Activated T-helper 2 cell treated with anti-CD3 and anti-CD28 coated beads, Interferon-gamma antibody, Interleukin-2, Interleukin-4, amounts not matched to agents 10 μg/mL and 5 μg/mL and 100 μg/mL, durations not matched to agents 14 hours and 24 hours and 36 hours (primary cell): ENCODE measurements at regions not wholly inside any gene's neighbourhood (a gene's known extent, or its start where the extent isn't known, plus 50 kb on each side); places are given as distances from the start of the nearest gene placed in this dataset.
"Not testable (repeated sequence)": the region's sequence is repeated elsewhere in the genome, so short reads cannot be mapped to it uniquely, and the experiment has no call there.

Experiments
- DNase-seq: peaks from one replicate; pipeline ENCODE4 v3.0.0; 2021; ENCODE audit warnings: low spot score
- H3K27ac Mint-ChIP-seq: one replicate; pipeline ENCODE4 v1.8.0; 2021; ENCODE audit warnings: mixed read lengths
- H3K27me3 Mint-ChIP-seq: one replicate; pipeline ENCODE4 v1.8.0; 2021; ENCODE audit warnings: low read depth, mixed read lengths
- H3K36me3 Mint-ChIP-seq: one replicate; pipeline ENCODE4 v1.8.0; 2021; ENCODE audit warnings: low read depth, mixed read lengths
- H3K4me1 Mint-ChIP-seq: one replicate; pipeline ENCODE4 v1.8.0; 2021; ENCODE audit warnings: low read depth, mixed read lengths
- H3K4me3 Mint-ChIP-seq: one replicate; pipeline ENCODE4 v1.8.0; 2021; ENCODE audit warnings: low read depth, mild to moderate bottlenecking, moderate library complexity, mixed read lengths
- H3K9me3 Mint-ChIP-seq: one replicate; pipeline ENCODE4 v1.8.0; 2021; ENCODE audit warnings: mixed read lengths
- intact Hi-C: fragments of 100-400 bp; cut with micrococcal nuclease; formaldehyde crosslinking; loops from one replicate; pipeline ENCODE4 v1.15.1; 2023

- H3K4me1 Mint-ChIP-seq: no peaks in the 10 kb centered on the region
- peaks cover 1% of the 10 kb centered on the region for H3K27me3 Mint-ChIP-seq
- H3K9me3 Mint-ChIP-seq: peaks cover 17% of the 10 kb centered on the region
- DNase-seq: no peak
- intact Hi-C loops: no loop called here
- no peak overlapping the region for H3K27ac Mint-ChIP-seq
- no peaks in the 10 kb centered on the region for H3K36me3 Mint-ChIP-seq
- no peak overlapping the region for H3K4me3 Mint-ChIP-seq
Observed at GRCh38 chr20:30811885-30812671, 445.4 kb upstream of the DEFB115 start.

- Mint-ChIP-seq H3K9me3 (peaks cover 17% of the 10 kb centered on the region), H3K4me1 (no peaks in the 10 kb centered on the region), H3K27ac (no peak overlapping the region), H3K4me3 (no peak overlapping the region), H3K27me3 (peaks cover 1% of the 10 kb centered on the region), H3K36me3 (no peaks in the 10 kb centered on the region)
- DNase-seq: no peak
- intact Hi-C loops: no loop called here
Observed at GRCh38 chr20:30812739-30813411, 444.6 kb upstream of the DEFB115 start.

DNA sequence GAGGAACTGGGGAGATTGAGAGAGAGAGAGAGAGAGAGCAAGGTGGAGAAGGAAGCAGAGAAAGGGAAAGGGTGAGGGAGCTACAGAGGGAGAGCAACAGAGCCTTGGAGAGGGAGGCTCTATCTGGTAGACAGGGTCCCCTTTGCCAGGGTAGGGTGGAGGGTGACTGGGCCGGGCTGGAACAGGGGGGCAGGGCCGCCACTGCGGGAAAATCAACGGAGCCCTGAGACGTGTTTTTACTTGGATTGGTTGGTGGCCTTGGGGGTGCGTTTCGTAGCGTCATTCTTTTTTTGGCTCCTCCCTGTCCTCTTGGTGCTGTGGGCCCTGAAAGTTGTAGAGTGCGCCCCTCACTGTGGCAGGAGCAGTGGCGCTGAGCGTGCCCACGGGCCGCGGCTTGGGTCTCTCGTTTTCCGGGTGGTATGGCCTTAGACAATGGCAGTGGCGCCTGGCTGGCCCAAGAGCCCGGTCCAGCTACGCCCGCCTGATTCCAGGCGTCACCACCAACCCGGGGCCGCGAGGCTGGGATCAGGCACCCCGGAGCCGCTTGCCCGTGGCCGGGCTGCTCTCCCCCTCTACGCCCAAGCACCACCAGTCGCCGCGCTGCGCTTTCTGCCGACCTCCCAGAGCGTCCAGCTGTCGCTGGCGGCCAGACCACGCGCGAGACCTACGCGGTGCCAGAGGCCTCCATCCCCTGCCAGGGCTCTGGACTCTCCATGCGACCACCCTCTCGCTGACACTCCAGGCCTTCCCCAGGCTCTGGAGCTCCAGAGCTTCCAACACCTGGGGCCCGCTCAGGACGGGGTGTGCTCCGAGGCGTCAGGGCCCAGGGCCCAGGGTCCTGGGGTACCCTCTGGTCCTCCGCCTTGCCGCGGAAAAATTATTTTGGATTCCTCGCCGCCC, 443.8 kb upstream of the DEFB115 start:
- H3K27me3 Mint-ChIP-seq, H3K4me3 Mint-ChIP-seq, H3K4me1 Mint-ChIP-seq, H3K36me3 Mint-ChIP-seq, intact Hi-C loops, H3K27ac Mint-ChIP-seq, DNase-seq: not testable (repeated sequence)
- peaks cover 17% of the 10 kb centered on the region for H3K9me3 Mint-ChIP-seq

- peaks cover 17% of the 10 kb centered on the region for H3K9me3 Mint-ChIP-seq
- H3K27ac Mint-ChIP-seq, H3K36me3 Mint-ChIP-seq, DNase-seq, H3K27me3 Mint-ChIP-seq, H3K4me3 Mint-ChIP-seq, H3K4me1 Mint-ChIP-seq, intact Hi-C loops: not testable (repeated sequence)
Observed at GRCh38 chr20:30814312-30814639, 443.2 kb upstream of the DEFB115 start.

DNA sequence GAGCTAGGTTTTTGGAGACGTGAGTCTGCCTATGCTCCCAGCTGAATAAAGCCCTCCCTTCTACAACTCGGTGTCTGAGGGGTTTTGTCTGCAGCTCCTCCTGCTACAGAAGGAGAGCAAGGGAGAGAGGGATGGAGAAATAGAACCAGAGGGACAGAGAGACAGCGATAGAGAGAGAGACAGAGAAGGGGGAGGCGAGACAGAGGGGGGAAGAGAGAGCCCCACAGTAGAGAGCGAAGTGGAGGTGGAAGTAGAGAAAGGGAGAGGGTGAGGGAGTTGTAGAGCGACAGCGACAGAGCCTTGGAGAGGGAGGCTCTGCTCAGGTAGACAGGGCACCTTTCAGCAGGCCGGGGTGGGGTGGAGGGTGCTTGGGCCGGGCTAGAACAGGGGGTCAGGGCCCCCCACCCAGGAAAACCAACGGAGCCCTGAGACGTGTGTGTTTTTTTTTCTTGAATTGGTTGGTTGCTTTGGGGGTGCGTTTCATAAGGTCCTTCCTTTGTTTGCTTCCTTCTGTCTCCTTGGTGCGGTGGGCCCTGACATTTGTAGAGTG, 442.4 kb upstream of the DEFB115 start:
- H3K27me3 Mint-ChIP-seq, H3K27ac Mint-ChIP-seq, DNase-seq, H3K4me1 Mint-ChIP-seq, intact Hi-C loops, H3K4me3 Mint-ChIP-seq, H3K36me3 Mint-ChIP-seq: not testable (repeated sequence)
- H3K9me3 Mint-ChIP-seq: peaks cover 17% of the 10 kb centered on the region

- Mint-ChIP-seq H3K4me3 (no peak overlapping the region), H3K27me3 (peaks cover 1% of the 10 kb centered on the region), H3K27ac (no peak overlapping the region), H3K9me3 (peaks cover 17% of the 10 kb centered on the region), H3K36me3 (no peaks in the 10 kb centered on the region), H3K4me1 (no peaks in the 10 kb centered on the region)
- intact Hi-C loops: no loop called here
- DNase-seq: no peak
Observed at GRCh38 chr20:30815577-30816181, 441.8 kb upstream of the DEFB115 start.

DNA sequence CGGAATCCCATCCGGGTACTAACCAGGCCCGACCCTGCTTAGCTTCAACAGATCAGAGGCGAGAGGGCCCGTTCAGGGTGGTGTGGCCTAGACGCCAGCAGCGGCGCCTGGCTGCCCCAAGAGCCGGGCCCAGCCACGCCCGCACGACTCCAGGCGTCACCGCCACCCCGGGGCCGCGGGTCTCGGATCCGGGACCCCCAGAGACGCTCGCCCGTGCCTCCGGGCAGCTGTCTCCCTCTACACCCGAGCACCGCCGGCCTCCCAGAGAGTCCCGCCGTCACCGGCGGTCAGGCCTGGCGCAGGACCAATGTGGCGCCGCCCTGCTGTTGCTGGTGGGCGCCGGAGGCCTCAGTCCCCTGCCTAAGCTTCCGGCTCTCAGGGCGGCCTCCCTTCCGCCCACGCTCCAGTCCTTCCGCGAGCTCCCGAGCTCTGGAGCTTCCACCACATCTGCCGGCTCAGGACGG, 441.2 kb upstream of the DEFB115 start:
- DNase-seq: no peak
- H3K36me3 Mint-ChIP-seq: no peaks in the 10 kb centered on the region
- intact Hi-C loops: no loop called here
- peaks cover 17% of the 10 kb centered on the region for H3K9me3 Mint-ChIP-seq
- H3K4me3 Mint-ChIP-seq: no peak overlapping the region
- peaks cover 1% of the 10 kb centered on the region for H3K27me3 Mint-ChIP-seq
- no peak overlapping the region for H3K27ac Mint-ChIP-seq
- no peaks in the 10 kb centered on the region for H3K4me1 Mint-ChIP-seq

GRCh38 chr20:30821615-30822014, 435.8 kb upstream of the DEFB115 start:
- DNase-seq, H3K27me3 Mint-ChIP-seq, H3K27ac Mint-ChIP-seq, H3K36me3 Mint-ChIP-seq, H3K4me1 Mint-ChIP-seq, H3K9me3 Mint-ChIP-seq, intact Hi-C loops, H3K4me3 Mint-ChIP-seq: not testable (repeated sequence)

DNA sequence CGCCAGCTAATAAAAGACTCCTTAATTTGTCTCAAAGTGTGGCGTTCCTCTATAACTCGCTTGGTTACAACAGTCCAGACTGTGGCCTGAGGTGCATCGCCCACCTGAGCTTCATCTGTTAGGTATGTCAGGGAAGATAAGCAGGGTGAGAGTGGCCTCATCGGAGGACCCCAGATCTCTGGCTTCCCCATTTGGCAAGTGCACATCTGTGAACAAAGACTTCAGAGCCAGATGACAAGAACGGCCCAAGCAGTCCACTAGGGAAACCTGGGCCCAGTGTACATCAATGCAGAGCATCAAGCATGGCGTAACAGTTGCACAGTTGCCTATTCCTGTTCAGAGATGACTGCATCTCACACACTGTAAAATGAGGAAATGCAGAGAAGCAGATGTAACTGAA, 432.8 kb upstream of the DEFB115 start:
- H3K27me3 Mint-ChIP-seq, H3K36me3 Mint-ChIP-seq, H3K4me1 Mint-ChIP-seq, intact Hi-C loops, H3K27ac Mint-ChIP-seq, DNase-seq, H3K4me3 Mint-ChIP-seq: not testable (repeated sequence)
- H3K9me3 Mint-ChIP-seq: peaks cover 27% of the 10 kb centered on the region

- H3K9me3 Mint-ChIP-seq: peaks cover 23% of the 10 kb centered on the region
- H3K27ac Mint-ChIP-seq, H3K4me3 Mint-ChIP-seq, intact Hi-C loops, DNase-seq, H3K4me1 Mint-ChIP-seq, H3K27me3 Mint-ChIP-seq, H3K36me3 Mint-ChIP-seq: not testable (repeated sequence)
Observed at GRCh38 chr20:30845923-30846322, 411.5 kb upstream of the DEFB115 start.

DNA sequence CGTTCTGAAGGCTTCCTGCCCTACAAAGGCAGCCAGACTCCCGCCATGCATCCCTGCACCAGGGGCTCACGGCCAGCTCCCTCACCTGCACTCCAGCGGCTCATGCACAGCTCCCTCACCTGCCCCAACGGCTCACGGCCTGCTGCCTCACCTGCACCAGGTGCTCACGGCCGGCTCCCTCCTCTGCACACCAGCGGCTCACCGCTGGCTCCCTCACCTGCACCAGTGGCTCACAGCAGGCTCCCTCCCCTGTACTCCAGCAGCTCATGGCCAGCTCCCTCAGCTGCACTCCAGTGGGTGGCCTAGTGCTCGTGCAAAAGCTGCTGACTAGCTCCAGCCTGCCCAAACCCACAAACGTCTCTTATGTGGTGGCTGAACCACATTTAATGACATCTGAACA, 389.2 kb upstream of the DEFB115 start:
- intact Hi-C loops: not testable (repeated sequence)

DNA sequence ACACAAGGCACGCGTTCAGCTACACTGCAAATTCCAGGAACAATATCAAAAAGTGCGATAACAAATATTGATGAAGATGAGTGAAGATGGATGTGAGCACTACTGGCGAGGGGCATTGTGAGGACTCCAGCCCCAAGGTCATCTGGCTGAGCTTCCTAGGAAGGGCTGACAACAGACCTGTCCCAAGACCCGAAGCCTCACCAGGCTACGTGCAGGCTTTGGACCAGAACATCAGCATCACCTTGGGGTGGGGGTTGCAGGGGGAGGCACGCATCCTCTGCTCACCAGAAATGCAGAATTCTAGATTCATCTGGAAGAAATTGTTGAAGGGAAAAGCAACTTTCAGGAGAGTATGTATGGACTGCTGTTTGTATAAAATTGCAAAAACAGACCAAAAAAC, 386.3 kb upstream of the DEFB115 start:
- DNase-seq, H3K4me1 Mint-ChIP-seq, intact Hi-C loops, H3K27ac Mint-ChIP-seq, H3K4me3 Mint-ChIP-seq, H3K36me3 Mint-ChIP-seq, H3K27me3 Mint-ChIP-seq: not testable (repeated sequence)
- H3K9me3 Mint-ChIP-seq: peaks cover 64% of the 10 kb centered on the region

More for the DNA sequence above, 389.2 kb upstream of the DEFB115 start:
- not testable (repeated sequence) for H3K4me3 Mint-ChIP-seq, H3K27ac Mint-ChIP-seq, DNase-seq, H3K27me3 Mint-ChIP-seq, H3K4me1 Mint-ChIP-seq, H3K36me3 Mint-ChIP-seq
- peaks cover 54% of the 10 kb centered on the region for H3K9me3 Mint-ChIP-seq
